GM18511 (cell line): ENCODE measurements at regions not wholly inside any gene's neighbourhood (a gene's known extent, or its start where the extent isn't known, plus 50 kb on each side); places are given as distances from the start of the nearest gene placed in this dataset.

ENCODE experiments used
- ATAC-seq: cut with Tn5 transposase; IDR thresholded peaks from one replicate; pipeline ENCODE4 v1.9.1; 2021; ENCODE audit warnings: mild to moderate bottlenecking, moderate library complexity; ENCODE audit not compliant: unreplicated experiment

- ATAC-seq, result no peak
Measured at GRCh38 chr20:7822772-7823171, 117.5 kb downstream of the HAO1 start.

GRCh38 chr20:7828437-7828836 lies 111.8 kb downstream of the HAO1 start:
- no peak for ATAC-seq

GRCh38 chr20:7829031-7829430 lies 111.2 kb downstream of the HAO1 start:
- no peak for ATAC-seq

- no peak for ATAC-seq
Measured at GRCh38 chr20:7829776-7830175, 110.5 kb downstream of the HAO1 start.
